ENCODE measurements at regions not wholly inside any gene's neighbourhood (a gene's known extent, or its start where the extent isn't known, plus 50 kb on each side); places are given as distances from the start of the nearest gene placed in this dataset.

DNA sequence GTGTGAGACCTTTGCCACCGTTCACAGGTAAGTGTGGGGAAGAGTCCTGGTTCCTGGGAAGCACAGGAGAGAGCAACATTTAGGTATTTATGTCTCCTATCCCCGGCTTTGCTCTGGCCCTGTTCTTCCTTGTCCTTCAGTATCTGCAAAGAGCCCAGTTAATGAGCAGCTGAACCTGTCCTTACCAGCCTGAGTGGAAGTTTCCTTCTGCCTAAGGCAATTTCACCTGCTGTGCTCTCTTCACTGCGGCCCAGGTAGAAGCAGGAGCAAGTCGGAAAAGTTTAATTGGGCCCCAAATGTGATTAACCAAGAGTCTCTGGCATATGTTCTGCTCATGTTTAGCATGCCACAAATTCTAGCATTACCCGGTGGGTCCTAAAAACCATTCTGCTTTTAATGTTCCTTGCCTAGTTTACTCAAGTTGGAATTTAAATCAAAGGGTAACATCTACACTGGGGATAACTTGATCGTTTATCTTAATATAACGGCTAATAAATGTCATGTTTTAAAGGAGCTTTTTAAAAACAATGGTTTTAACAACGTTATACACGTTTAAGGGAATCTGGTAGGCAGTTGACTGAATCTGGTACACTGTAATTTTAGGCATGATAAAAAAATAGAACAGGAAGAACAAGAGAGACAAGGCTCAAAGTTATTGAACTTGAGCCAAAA lies 817.1 kb downstream of the TYW1 start:
- TF ChIP-seq, protein P1, sequence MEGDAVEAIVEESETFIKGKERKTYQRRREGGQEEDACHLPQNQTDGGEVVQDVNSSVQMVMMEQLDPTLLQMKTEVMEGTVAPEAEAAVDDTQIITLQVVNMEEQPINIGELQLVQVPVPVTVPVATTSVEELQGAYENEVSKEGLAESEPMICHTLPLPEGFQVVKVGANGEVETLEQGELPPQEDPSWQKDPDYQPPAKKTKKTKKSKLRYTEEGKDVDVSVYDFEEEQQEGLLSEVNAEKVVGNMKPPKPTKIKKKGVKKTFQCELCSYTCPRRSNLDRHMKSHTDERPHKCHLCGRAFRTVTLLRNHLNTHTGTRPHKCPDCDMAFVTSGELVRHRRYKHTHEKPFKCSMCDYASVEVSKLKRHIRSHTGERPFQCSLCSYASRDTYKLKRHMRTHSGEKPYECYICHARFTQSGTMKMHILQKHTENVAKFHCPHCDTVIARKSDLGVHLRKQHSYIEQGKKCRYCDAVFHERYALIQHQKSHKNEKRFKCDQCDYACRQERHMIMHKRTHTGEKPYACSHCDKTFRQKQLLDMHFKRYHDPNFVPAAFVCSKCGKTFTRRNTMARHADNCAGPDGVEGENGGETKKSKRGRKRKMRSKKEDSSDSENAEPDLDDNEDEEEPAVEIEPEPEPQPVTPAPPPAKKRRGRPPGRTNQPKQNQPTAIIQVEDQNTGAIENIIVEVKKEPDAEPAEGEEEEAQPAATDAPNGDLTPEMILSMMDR (IDR thresholded peaks at IDR 0.05) = no peak
- no peak for TF ChIP-seq POLR2A (IDR thresholded peaks at IDR 0.05)
